ENCODE measurements at regions not wholly inside any gene's neighbourhood (a gene's known extent, or its start where the extent isn't known, plus 50 kb on each side); places are given as distances from the start of the nearest gene placed in this dataset.
"Not testable (repeated sequence)": the region's sequence is repeated elsewhere in the genome, so short reads cannot be mapped to it uniquely, and the experiment has no call there.

GRCh38 chr4:184966051-184966691, 52.1 kb upstream of the HELT start:
- not testable (repeated sequence) for DNase-seq (ENCODE audit: low read depth, low spot score)

GRCh38 chr4:184967699-184968098, 50.6 kb upstream of the HELT start:
- not testable (repeated sequence) for DNase-seq (ENCODE audit: low read depth, low spot score)

GRCh38 chr4:184968366-184968765, 49.9 kb upstream of the HELT start:
- DNase-seq (ENCODE audit: low read depth, low spot score), result no peak

All from astrocyte of the hippocampus (primary cell).